GM12864 (cell line): ENCODE measurements at regions not wholly inside any gene's neighbourhood (a gene's known extent, or its start where the extent isn't known, plus 50 kb on each side); places are given as distances from the start of the nearest gene placed in this dataset.

Source experiments
- DNase-seq: peaks from one replicate; pipeline ENCODE4 v3.0.0-alpha.2; 2011; ENCODE audit warnings: low read depth
- H3K4me3 ChIP-seq: 2 replicates; pipeline ENCODE4 v1.5.1; 2011; ENCODE audit warnings: mild to moderate bottlenecking, low read depth, low read length, control low read depth
- CTCF ChIP-seq: IDR thresholded peaks from 2 replicates; pipeline ENCODE4 v1.5.1; 2011; ENCODE audit warnings: low read depth, mild to moderate bottlenecking, moderate library complexity, low read length, control low read depth, inconsistent platforms; ENCODE audit errors: missing control alignments

DNA sequence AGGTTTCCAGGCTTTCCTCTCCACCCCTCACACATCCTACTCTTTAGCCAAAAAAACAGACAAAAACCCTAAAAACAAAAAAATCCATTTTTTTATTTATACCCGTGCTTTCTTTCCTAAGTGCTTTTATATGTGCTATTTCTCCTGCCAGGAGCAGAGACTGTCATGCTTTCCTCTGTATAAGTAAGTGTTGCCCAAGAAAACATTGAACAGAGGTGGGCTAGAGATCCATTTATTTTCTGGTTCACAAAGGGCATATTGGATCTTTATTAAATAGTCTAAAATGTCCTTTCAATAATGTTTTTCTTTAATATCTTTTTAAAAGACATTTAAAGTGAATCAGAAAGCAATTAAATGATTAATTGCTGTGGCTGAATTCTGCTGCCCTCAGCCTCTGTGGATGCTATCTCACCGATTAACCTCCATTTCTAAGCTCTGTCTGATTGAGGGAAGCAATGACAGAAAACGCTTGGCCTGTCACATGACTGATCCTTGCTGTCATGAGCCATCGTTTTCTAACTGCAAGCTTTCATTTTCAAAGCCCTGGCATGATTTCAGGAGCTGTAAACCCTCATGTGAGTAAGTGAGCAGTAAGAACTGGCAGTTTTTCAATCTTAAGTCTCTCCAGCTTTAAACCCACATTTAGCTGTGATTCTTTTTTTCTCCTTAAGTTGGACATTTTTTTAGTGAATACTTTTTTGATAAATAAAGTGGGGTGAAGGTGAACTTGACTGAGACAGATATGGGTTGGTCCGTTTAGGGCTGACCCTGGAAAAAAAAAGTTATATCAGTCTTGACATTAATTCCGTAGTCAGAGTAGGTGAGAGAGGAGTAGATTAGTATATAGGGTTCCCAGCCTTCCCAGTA, 180.7 kb upstream of the PGRMC2 start:
- H3K4me3 ChIP-seq: no peak overlapping the region
- DNase-seq: no peak

DNA sequence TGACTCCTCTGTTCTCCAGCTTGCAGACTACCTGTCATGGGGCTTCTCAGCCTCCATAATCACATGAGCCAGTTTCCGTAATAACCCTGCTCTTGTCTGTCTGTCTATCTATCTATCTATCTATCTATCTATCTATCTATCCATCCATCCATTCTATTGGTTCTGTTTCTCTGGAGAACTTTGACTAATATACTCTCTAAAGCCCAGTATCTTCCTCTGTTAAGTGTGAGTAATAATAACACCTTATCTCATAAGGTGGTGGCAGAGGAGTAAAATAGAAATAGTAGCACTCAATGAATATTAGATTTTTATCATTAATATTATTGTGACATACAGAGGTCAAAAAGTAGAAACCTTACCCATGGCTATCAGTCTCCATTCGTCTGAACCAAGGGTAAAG, 177.9 kb upstream of the PGRMC2 start:
- DNase-seq: no peak
- H3K4me3 ChIP-seq: no peak overlapping the region
- TF ChIP-seq CTCF: no peak

More for the DNA sequence above, 180.7 kb upstream of the PGRMC2 start:
- TF ChIP-seq CTCF: no peak

- TF ChIP-seq CTCF: no peak
- no peak for DNase-seq
- no peak overlapping the region for H3K4me3 ChIP-seq
Observed at GRCh38 chr4:128463006-128463405, 175.4 kb upstream of the PGRMC2 start.

- no peak for TF ChIP-seq CTCF
- no peak for DNase-seq
- H3K4me3 ChIP-seq: no peak overlapping the region
Observed at GRCh38 chr4:128462103-128462783, 174.6 kb upstream of the PGRMC2 start.

- H3K4me3 ChIP-seq: no peak overlapping the region
- no peak for DNase-seq
- no peak for TF ChIP-seq CTCF
Observed at GRCh38 chr4:128461291-128462102, 173.9 kb upstream of the PGRMC2 start.

DNA sequence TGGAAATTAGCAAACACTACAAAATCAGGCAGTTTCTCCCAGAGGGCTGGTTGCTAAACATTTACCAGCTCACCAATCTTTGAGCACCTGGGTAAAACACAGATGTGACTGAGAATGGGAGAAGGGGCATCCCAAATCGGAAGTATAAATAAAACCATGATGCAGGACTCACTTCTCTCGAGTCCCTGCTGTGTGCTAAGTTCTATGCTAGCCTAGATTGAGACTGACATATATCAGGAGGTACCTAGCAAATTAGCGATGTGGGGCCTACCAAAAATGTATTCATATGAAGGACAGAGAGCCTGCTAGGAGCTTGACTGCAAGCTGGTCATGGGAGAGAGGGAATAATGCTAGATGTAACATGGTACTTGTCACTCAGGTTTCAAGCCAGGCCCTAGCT, 171.9 kb upstream of the PGRMC2 start:
- no peak overlapping the region for H3K4me3 ChIP-seq
- TF ChIP-seq CTCF: no peak
- DNase-seq: no peak
